GM23338 (cell line): ENCODE measurements at regions not wholly inside any gene's neighbourhood (a gene's known extent, or its start where the extent isn't known, plus 50 kb on each side); places are given as distances from the start of the nearest gene placed in this dataset.

Source experiments
- ATAC-seq: fragments of 200-7000 bp; cut with Tn5 transposase; 3 replicates; pipeline ENCODE4 v1.9.1; 2020
- DNase-seq: peaks from one replicate; pipeline ENCODE4 v3.0.0-alpha.2; 2015; ENCODE audit warnings: low spot score
- H2AFZ ChIP-seq: fragments of 200-600 bp; sonication (generic); 2 replicates; pipeline ENCODE4 v1.8.0; 2016; ENCODE audit warnings: antibody characterized with exemption, mild to moderate bottlenecking, moderate library complexity
- H3F3A ChIP-seq: fragments of 200-600 bp; sonication (generic); replicated peaks from 2 replicates; pipeline ENCODE4 v1.8.0; 2017; ENCODE audit warnings: antibody characterized with exemption, mixed run types, low read depth
- H3K27ac ChIP-seq: fragments of 200-600 bp; sonication (generic); 2 replicates; pipeline ENCODE4 v1.6.1; 2016; ENCODE audit warnings: low read depth
- H3K27me3 ChIP-seq: fragments of 200-600 bp; sonication (generic); 2 replicates; pipeline ENCODE4 v1.8.0; 2016; ENCODE audit warnings: mild to moderate bottlenecking, mixed run types, moderate library complexity; ENCODE audit not compliant: insufficient read depth
- H3K36me3 ChIP-seq: fragments of 200-600 bp; sonication (generic); 2 replicates; pipeline ENCODE4 v1.8.0; 2016; ENCODE audit warnings: mild to moderate bottlenecking; ENCODE audit not compliant: insufficient read depth
- H3K4me1 ChIP-seq: fragments of 200-600 bp; sonication (generic); 2 replicates; pipeline ENCODE4 v1.8.0; 2016; ENCODE audit warnings: mild to moderate bottlenecking, moderate library complexity; ENCODE audit not compliant: insufficient read depth
- H3K4me2 ChIP-seq: fragments of 200-600 bp; sonication (generic); 2 replicates; pipeline ENCODE4 v1.7.1; 2017; ENCODE audit warnings: mixed run types
- H3K4me3 ChIP-seq: fragments of 200-600 bp; sonication (generic); 2 replicates; pipeline ENCODE4 v1.6.1; 2016; ENCODE audit warnings: mixed run types
- H3K79me2 ChIP-seq: fragments of 200-600 bp; sonication (generic); replicated peaks from 2 replicates; pipeline ENCODE4 v1.8.0; 2017; ENCODE audit warnings: mild to moderate bottlenecking; ENCODE audit not compliant: insufficient read depth
- H3K9me2 ChIP-seq: fragments of 200-600 bp; sonication (generic); 2 replicates; pipeline ENCODE4 v1.8.0; 2017; ENCODE audit not compliant: insufficient read depth
- H4K20me1 ChIP-seq: fragments of 200-600 bp; sonication (generic); replicated peaks from 2 replicates; pipeline ENCODE4 v1.8.0; 2017; ENCODE audit warnings: mild to moderate bottlenecking; ENCODE audit not compliant: insufficient read depth
- H3K27ac Mint-ChIP-seq: 2 replicates; pipeline ENCODE4 v1.8.0; 2020; ENCODE audit warnings: inconsistent platforms, mild to moderate bottlenecking, moderate library complexity, mixed read lengths
- H3K27me3 Mint-ChIP-seq: 3 replicates; pipeline ENCODE4 v1.8.0; 2022; ENCODE audit warnings: low read depth, mild to moderate bottlenecking, moderate library complexity, mixed read lengths, inconsistent platforms; ENCODE audit not compliant: insufficient read depth, poor library complexity
- H3K36me3 Mint-ChIP-seq: 3 replicates; pipeline ENCODE4 v1.8.0; 2021; ENCODE audit warnings: low read depth, mild to moderate bottlenecking, inconsistent platforms, moderate library complexity, mixed read lengths
- H3K4me1 Mint-ChIP-seq: 3 replicates; pipeline ENCODE4 v1.8.0; 2020; ENCODE audit warnings: mild to moderate bottlenecking, inconsistent platforms, mixed read lengths
- H3K4me3 Mint-ChIP-seq: 3 replicates; pipeline ENCODE4 v1.8.0; 2021; ENCODE audit warnings: moderate library complexity, mild to moderate bottlenecking, inconsistent platforms, mixed read lengths
- H3K9me3 Mint-ChIP-seq: 3 replicates; pipeline ENCODE4 v1.8.0; 2020; ENCODE audit warnings: moderate library complexity, mild to moderate bottlenecking, inconsistent platforms, mixed read lengths
- CREB1 ChIP-seq: fragments of 250-450 bp; sonication (Bioruptor Pico); IDR thresholded peaks from 2 replicates; pipeline ENCODE4 v1.5.0; 2020; ENCODE audit warnings: low read depth, mild to moderate bottlenecking, moderate library complexity
- EZH2 ChIP-seq: fragments of 200-600 bp; sonication (generic); IDR thresholded peaks from one replicate; pipeline ENCODE4 v1.8.0; 2017; ENCODE audit warnings: antibody characterized with exemption, mild to moderate bottlenecking, low read depth; ENCODE audit not compliant: unreplicated experiment
- EZH2phosphoT487 ChIP-seq: fragments of 200-600 bp; sonication (generic); IDR thresholded peaks from one replicate; pipeline ENCODE4 v1.8.1; 2018; ENCODE audit warnings: antibody characterized with exemption; ENCODE audit not compliant: unreplicated experiment
- JUNB ChIP-seq: IDR thresholded peaks from one replicate; pipeline ENCODE4 v1.6.1; 2016; ENCODE audit warnings: antibody characterized with exemption; ENCODE audit not compliant: unreplicated experiment
- POLR2AphosphoS5 ChIP-seq: IDR thresholded peaks from 2 replicates; pipeline ENCODE4 v1.6.1; 2016; ENCODE audit warnings: antibody characterized with exemption, low read depth
- STAT1 ChIP-seq: IDR thresholded peaks from one replicate; pipeline ENCODE4 v1.6.1; 2016; ENCODE audit warnings: antibody characterized with exemption; ENCODE audit not compliant: unreplicated experiment
- ZNF114 ChIP-seq: fragments of 250-450 bp; sonication (Bioruptor Pico); IDR thresholded peaks from 2 replicates; pipeline ENCODE4 v1.5.0; 2020; ENCODE audit warnings: mild to moderate bottlenecking, moderate library complexity
- TF ChIP-seq, protein P1 (sequence below): IDR thresholded peaks from 2 replicates; pipeline ENCODE4 v1.6.1; 2016; ENCODE audit warnings: antibody characterized with exemption
- TF ChIP-seq, protein P2 (sequence below), 2 experiments: fragments of 200-600 bp in 1 of 2; sonication (generic) in 1 of 2; conservative IDR thresholded peaks; 2 replicates each; pipeline versions ENCODE4 v1.5.1 to v1.6.1; 2016 to 2017; ENCODE audit warnings: antibody characterized with exemption in 2 of 2, low read depth in 2 of 2, mild to moderate bottlenecking in 2 of 2, moderate library complexity in 1 of 2
- TF ChIP-seq, protein P3 (sequence below): IDR thresholded peaks from one replicate; pipeline ENCODE4 v1.6.1; 2018; ENCODE audit warnings: antibody characterized with exemption; ENCODE audit not compliant: unreplicated experiment

DNA sequence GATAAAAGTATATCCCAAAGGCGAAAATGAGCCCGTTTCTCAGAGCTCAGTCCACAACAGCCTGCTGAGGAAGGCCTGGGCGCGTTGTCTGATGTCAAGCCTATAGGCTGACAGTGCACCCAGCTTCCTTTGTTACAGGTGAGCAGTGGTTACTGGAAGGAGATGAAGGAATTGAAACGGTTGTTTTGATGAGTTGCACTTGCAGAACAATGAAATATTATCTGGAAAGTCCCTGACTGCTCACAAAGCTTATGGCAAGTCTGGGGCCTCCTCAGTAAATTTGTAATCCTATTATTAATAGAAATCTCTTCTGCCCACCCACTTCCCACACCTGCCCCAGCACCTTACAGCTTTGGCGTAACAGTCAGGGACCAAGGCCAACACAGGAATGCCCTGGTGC lies 77.8 kb downstream of the C11orf91 start:
- no peak for ATAC-seq
- no peaks in the 10 kb centered on the region for H3K36me3 Mint-ChIP-seq
- H3K9me3 Mint-ChIP-seq = no peaks in the 10 kb centered on the region
- no peak overlapping the region for H3K4me3 Mint-ChIP-seq
- Histone ChIP-seq H3K27ac (no peak overlapping the region), H2AFZ (0 out of 2 replicates have a peak overlapping the region, but pooled peaks have one; percentile 32), H3K36me3 (no peaks in the 10 kb centered on the region), H3K4me3 (no peak overlapping the region), H3K79me2 (no peaks in the 10 kb centered on the region), H3K4me2 (no peak overlapping the region), H3K27me3 (no peaks in the 10 kb centered on the region), H4K20me1 (no peaks in the 10 kb centered on the region), H3K9me2 (no peaks in the 10 kb centered on the region), H3K4me1 (peaks cover 12% of the 10 kb centered on the region; the same call in 1 of the 2 replicates), H3F3A (no peaks in the 10 kb centered on the region)
- no peak for DNase-seq
- peaks cover 10% of the 10 kb centered on the region; the same call in 2 of the 3 replicates for H3K4me1 Mint-ChIP-seq
- no peak overlapping the region for H3K27ac Mint-ChIP-seq
- TF ChIP-seq, protein P1, sequence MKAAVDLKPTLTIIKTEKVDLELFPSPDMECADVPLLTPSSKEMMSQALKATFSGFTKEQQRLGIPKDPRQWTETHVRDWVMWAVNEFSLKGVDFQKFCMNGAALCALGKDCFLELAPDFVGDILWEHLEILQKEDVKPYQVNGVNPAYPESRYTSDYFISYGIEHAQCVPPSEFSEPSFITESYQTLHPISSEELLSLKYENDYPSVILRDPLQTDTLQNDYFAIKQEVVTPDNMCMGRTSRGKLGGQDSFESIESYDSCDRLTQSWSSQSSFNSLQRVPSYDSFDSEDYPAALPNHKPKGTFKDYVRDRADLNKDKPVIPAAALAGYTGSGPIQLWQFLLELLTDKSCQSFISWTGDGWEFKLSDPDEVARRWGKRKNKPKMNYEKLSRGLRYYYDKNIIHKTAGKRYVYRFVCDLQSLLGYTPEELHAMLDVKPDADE = no peak
- TF ChIP-seq CREB1 (CRISPR knock-in tag) = no peak
- TF ChIP-seq POLR2AphosphoS5 = no peak
- no peak for TF ChIP-seq EZH2
- TF ChIP-seq, protein P2, sequence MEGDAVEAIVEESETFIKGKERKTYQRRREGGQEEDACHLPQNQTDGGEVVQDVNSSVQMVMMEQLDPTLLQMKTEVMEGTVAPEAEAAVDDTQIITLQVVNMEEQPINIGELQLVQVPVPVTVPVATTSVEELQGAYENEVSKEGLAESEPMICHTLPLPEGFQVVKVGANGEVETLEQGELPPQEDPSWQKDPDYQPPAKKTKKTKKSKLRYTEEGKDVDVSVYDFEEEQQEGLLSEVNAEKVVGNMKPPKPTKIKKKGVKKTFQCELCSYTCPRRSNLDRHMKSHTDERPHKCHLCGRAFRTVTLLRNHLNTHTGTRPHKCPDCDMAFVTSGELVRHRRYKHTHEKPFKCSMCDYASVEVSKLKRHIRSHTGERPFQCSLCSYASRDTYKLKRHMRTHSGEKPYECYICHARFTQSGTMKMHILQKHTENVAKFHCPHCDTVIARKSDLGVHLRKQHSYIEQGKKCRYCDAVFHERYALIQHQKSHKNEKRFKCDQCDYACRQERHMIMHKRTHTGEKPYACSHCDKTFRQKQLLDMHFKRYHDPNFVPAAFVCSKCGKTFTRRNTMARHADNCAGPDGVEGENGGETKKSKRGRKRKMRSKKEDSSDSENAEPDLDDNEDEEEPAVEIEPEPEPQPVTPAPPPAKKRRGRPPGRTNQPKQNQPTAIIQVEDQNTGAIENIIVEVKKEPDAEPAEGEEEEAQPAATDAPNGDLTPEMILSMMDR (conservative IDR thresholded peaks at IDR 0.05; ENCODE audit: low read depth in 2 of 2) = no peak
- no peak for TF ChIP-seq EZH2phosphoT487
- TF ChIP-seq JUNB = no peak
- TF ChIP-seq, protein P3, sequence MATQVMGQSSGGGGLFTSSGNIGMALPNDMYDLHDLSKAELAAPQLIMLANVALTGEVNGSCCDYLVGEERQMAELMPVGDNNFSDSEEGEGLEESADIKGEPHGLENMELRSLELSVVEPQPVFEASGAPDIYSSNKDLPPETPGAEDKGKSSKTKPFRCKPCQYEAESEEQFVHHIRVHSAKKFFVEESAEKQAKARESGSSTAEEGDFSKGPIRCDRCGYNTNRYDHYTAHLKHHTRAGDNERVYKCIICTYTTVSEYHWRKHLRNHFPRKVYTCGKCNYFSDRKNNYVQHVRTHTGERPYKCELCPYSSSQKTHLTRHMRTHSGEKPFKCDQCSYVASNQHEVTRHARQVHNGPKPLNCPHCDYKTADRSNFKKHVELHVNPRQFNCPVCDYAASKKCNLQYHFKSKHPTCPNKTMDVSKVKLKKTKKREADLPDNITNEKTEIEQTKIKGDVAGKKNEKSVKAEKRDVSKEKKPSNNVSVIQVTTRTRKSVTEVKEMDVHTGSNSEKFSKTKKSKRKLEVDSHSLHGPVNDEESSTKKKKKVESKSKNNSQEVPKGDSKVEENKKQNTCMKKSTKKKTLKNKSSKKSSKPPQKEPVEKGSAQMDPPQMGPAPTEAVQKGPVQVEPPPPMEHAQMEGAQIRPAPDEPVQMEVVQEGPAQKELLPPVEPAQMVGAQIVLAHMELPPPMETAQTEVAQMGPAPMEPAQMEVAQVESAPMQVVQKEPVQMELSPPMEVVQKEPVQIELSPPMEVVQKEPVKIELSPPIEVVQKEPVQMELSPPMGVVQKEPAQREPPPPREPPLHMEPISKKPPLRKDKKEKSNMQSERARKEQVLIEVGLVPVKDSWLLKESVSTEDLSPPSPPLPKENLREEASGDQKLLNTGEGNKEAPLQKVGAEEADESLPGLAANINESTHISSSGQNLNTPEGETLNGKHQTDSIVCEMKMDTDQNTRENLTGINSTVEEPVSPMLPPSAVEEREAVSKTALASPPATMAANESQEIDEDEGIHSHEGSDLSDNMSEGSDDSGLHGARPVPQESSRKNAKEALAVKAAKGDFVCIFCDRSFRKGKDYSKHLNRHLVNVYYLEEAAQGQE = no peak
- TF ChIP-seq STAT1 = no peak
- no peaks in the 10 kb centered on the region for H3K27me3 Mint-ChIP-seq

DNA sequence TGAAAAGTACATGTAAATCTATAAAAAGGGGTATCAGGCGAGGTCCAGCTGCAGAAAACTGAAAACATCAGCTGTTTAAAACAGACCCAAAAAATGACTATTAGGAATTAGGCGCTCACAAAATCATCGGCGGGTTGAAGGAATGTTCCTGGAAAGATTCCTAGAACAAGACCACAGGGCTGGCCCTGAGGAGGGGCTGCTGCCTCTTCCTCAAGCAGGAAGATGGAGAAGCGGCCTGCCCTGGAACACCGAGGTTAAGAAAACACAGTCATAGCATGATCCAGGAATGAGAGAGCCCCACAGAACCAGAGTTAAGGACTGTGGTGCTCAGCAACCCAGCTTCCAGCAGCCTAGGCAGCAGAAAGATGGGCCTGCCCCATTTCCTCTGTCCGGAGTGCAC lies 78.4 kb downstream of the C11orf91 start:
- no peak overlapping the region for H3K4me3 Mint-ChIP-seq
- Histone ChIP-seq H3K9me2 (no peaks in the 10 kb centered on the region), H2AFZ (0 out of 2 replicates have a peak overlapping the region, but pooled peaks have one; percentile 32), H3K27ac (no peak overlapping the region), H3K79me2 (no peaks in the 10 kb centered on the region), H4K20me1 (no peaks in the 10 kb centered on the region), H3K4me1 (peaks cover 12% of the 10 kb centered on the region; the same call in 1 of the 2 replicates), H3F3A (no peaks in the 10 kb centered on the region), H3K4me2 (no peak overlapping the region), H3K27me3 (no peaks in the 10 kb centered on the region), H3K36me3 (no peaks in the 10 kb centered on the region), H3K4me3 (no peak overlapping the region)
- no peaks in the 10 kb centered on the region for H3K27me3 Mint-ChIP-seq
- no peaks in the 10 kb centered on the region for H3K36me3 Mint-ChIP-seq
- DNase-seq (no peak), ATAC-seq (no peak)
- no peak overlapping the region for H3K27ac Mint-ChIP-seq
- no peaks in the 10 kb centered on the region for H3K9me3 Mint-ChIP-seq
- peaks cover 13% of the 10 kb centered on the region; the same call in 2 of the 3 replicates for H3K4me1 Mint-ChIP-seq
- no peak for TF ChIP-seq ZNF114 (CRISPR knock-in tag)
